GF-D8 (cell line): ENCODE measurements at regions not wholly inside any gene's neighbourhood (a gene's known extent, or its start where the extent isn't known, plus 50 kb on each side); places are given as distances from the start of the nearest gene placed in this dataset.
"Not testable (repeated sequence)": the region's sequence is repeated elsewhere in the genome, so short reads cannot be mapped to it uniquely, and the experiment has no call there.

ENCODE experiments used
- DNase-seq: peaks from one replicate; lab custom pipeline; 2025; lab: John Stamatoyannopoulos, UW

DNA sequence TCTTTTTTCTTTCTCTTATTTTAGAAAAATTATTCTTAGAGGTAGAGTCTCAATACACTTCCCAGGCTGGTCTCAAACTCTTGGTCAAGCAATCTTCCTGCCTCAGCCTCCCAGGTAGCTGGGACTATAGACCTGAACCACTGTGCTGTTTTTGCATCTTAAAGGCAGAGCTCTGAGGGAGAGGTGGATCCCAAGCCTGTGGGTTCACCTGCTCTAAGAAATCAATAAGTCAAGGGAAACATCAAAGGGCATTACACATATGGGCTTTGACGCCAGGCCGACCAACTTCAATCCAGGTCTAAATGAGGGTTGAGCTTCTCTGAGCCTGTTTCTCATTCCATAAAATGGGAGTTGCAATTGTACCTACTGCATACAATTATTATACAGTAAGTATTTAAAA, 223.9 kb downstream of the LY86 start:
- DNase-seq, result no peak

DNA sequence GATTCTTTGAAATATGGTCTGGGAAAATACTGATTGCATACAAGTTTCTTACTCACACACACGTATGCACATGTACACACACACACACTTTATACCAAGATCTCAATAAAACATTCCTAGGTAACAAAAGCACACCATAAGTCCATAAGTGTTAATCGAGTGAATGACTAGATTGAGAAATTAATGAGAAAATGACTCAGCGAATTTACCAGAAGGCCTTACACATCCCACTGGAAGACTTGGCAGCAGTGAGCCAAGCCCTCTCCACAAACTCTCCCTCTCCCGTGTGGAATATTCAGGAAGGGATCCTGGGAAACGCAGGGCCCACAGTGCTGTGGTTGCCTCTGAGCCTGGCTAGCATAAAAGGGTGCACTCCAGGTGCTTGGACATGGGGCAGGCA, 227.2 kb downstream of the LY86 start:
- DNase-seq, result no peak

GRCh38 chr6:6816716-6817115, 228.2 kb downstream of the LY86 start:
- no peak for DNase-seq

- DNase-seq, result no peak
Observed at GRCh38 chr6:6818078-6818639, 229.6 kb downstream of the LY86 start.

GRCh38 chr6:6820641-6821238, 232.2 kb downstream of the LY86 start:
- no peak for DNase-seq

DNA sequence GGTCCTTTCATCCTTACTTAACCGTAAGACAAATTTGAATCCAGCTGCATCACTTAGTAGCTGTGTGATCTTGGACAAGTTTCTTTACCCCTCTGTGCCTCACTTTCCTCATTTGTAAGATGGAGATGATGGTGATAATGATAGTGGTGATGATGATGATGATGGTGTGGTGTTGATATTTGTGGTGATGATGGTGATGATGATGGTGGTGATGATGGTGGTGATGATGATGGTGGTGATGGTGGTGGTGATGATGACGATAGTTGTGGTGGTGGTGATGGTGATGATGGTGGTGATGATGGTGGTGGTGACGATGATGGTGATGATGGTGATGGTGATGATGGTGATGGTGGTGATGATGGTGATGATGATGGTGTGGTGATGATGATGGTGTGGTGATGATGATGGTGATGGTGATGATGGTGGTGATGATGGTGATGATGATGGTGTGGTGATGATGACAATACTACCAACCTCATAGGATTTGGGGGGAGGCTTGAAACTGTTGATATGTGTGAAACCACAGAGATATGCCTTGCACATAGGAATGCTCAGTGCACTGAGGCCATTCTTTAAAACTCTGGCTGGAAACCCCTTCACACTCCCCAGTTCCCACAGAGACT, 233.2 kb downstream of the LY86 start:
- DNase-seq, result no peak

DNA sequence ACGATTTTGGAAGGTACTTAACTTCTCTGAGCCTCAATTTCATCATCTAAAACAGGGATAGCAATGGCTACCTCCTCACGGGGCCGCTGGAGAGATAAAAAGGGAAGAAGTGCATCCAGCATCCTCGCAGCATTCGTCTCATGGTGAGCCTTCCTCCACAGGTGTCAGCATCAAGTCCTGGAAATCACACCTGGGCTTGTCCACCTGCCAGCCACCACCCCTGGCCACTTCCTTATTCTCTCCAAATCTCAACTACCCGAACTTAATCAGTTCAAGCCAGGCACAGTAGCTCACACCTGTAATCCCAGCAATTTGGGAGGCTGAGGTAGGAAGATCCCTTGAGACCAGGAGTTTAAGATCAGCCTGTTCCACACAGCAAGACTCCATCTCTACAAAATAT, 234.5 kb downstream of the LY86 start:
- DNase-seq, result no peak

- DNase-seq, result no peak
Observed at GRCh38 chr6:6823568-6824224, 235.2 kb downstream of the LY86 start.

DNA sequence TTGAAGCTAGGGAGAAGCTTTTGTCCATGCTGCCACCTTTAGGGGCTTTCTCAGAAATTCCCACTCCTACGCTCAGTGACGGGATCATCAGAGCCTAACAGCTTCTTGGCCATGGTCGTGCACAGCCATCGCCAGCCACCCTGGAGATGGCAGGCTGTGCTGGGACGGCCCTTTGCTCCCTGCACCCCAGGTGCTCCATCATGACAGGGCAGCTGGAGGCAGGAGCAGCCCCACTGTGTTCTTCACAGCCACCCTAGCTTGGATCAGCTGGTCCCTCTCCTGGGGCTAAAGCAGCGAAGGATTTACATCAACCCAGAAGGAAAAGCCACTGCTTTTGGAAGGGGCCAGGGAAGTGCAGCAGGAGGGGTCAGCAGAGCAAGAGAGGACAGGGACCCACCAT, 235.9 kb downstream of the LY86 start:
- no peak for DNase-seq

GRCh38 chr6:6825193-6825784, 236.8 kb downstream of the LY86 start:
- DNase-seq, result no peak

GRCh38 chr6:6826095-6826901, 237.8 kb downstream of the LY86 start:
- peak; percentile 90 for DNase-seq

DNA sequence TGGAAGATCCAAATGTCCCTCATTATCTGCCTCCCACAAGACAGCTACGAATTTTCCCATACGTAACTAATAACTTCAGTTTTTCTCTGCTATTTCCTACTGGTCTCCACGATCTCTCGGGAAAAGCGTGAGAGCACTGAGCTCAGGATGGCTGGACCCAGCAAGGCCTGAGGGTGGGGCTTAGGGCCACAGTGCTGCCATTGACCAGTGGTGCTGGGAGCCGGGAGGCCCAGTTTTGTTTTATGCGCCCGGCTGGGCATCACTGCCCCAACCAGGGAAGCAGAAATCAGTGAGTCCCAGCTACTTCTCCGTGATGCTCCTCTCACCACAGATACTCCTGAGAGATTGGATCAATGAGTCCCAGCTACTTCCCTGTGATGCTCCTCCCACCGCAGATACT, 238.4 kb downstream of the LY86 start:
- DNase-seq, result no peak

GRCh38 chr6:6829872-6830685, 241.6 kb downstream of the LY86 start:
- DNase-seq, result no peak

- DNase-seq, result not testable (repeated sequence)
Observed at GRCh38 chr6:6830686-6831063, 242.2 kb downstream of the LY86 start.

DNA sequence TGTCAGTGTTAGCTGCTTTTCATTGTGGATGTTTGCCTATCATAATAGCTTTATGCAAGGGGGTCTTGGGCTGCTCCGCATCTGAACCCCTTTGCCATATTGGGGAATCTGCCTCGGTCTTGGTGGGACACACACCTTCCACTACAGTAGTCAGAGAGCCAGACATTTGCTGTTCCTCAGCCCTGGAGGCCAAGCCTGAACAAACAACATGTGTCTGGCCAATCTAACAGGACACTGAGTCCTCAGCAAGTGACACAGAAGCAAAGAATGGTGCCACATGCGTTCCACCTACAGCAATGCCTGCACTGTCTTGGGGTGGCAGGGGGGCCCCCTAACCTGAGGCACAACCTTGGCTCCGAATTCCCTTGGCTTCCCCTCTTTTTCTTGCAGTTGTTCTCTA, 243.9 kb downstream of the LY86 start:
- no peak for DNase-seq

GRCh38 chr6:6834356-6835222, 246.1 kb downstream of the LY86 start:
- no peak for DNase-seq

- no peak for DNase-seq
Observed at GRCh38 chr6:6835223-6835503, 246.6 kb downstream of the LY86 start.

- DNase-seq, result no peak
Observed at GRCh38 chr6:6836609-6837406, 248.3 kb downstream of the LY86 start.

DNA sequence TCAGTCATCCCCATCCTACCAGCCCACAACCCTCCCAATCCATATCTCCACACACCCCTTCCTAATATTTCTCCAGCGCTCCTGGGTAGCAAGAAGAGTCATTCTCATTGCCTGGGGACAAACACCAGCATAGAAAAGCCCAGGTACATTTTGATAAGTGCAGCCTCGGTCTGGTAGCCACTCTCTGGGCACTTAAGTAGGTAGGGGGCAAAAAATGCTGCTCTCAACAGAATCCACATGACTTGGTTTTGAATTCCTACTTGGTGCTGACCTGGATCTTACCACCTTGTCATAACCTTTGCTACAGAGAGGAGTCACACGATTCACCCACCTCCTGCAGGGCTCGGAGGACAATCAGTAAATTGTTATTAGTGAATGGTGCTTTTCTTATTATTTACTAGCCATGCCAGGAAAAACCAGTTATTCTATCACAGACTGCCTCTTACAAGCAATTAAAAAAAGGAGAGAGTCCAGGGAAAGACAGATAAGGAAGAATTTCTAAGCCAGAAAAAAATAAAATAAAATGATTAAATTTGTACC, 249.1 kb downstream of the LY86 start:
- no peak for DNase-seq
